ENCODE measurements at regions not wholly inside any gene's neighbourhood (a gene's known extent, or its start where the extent isn't known, plus 50 kb on each side); places are given as distances from the start of the nearest gene placed in this dataset.

DNA sequence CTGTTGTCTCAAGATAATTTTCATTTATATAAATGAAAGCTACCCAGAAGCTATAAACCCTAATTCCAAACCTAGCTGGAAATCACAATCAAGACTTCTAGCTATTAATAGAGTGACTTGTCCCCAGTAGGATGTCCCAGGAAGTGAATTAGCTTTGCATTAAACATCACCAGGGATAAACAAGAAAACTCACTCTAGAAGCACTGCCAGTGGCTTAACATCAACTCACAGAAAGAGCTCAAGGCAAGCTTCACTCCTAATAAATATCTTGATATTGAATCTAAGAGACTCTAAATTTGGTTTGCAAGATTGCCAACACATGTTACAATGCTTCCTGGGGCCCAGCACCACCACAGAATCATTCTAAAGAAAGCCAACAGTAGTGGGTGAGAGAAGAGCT is 468.7 kb upstream of the FAM241A start:
- TF ChIP-seq, protein P1, sequence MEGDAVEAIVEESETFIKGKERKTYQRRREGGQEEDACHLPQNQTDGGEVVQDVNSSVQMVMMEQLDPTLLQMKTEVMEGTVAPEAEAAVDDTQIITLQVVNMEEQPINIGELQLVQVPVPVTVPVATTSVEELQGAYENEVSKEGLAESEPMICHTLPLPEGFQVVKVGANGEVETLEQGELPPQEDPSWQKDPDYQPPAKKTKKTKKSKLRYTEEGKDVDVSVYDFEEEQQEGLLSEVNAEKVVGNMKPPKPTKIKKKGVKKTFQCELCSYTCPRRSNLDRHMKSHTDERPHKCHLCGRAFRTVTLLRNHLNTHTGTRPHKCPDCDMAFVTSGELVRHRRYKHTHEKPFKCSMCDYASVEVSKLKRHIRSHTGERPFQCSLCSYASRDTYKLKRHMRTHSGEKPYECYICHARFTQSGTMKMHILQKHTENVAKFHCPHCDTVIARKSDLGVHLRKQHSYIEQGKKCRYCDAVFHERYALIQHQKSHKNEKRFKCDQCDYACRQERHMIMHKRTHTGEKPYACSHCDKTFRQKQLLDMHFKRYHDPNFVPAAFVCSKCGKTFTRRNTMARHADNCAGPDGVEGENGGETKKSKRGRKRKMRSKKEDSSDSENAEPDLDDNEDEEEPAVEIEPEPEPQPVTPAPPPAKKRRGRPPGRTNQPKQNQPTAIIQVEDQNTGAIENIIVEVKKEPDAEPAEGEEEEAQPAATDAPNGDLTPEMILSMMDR (IDR thresholded peaks at IDR 0.05), result no peak
- TF ChIP-seq POLR2A (IDR thresholded peaks at IDR 0.05), result no peak

Data from right lobe of liver (tissue), 4 donors.